Mesenchymal stem cell (in vitro differentiated cells and primary cell): ENCODE measurements at regions not wholly inside any gene's neighbourhood (a gene's known extent, or its start where the extent isn't known, plus 50 kb on each side); places are given as distances from the start of the nearest gene placed in this dataset.

ENCODE experiments used
- DNase-seq: peaks from one replicate; pipeline ENCODE4 v3.0.0-alpha.2; 2013
- H2AFZ ChIP-seq: one replicate; pipeline ENCODE4 v1.6.1; 2013; ENCODE audit warnings: low read depth, mild to moderate bottlenecking, control low read depth, inconsistent platforms, low read length, moderate library complexity
- H2AK5ac ChIP-seq: 2 replicates; pipeline ENCODE4 v1.6.1; 2013; ENCODE audit warnings: low read length, moderate library complexity, mild to moderate bottlenecking, inconsistent platforms; ENCODE audit not compliant: severe bottlenecking
- H2BK120ac ChIP-seq: one replicate; pipeline ENCODE4 v1.6.1; 2013; ENCODE audit warnings: low read depth, mild to moderate bottlenecking, inconsistent platforms, low read length, moderate library complexity
- H2BK12ac ChIP-seq, 2 experiments: one replicate each; pipeline ENCODE4 v1.6.1; 2013; ENCODE audit warnings: inconsistent platforms in 2 of 2, low read length in 2 of 2, mild to moderate bottlenecking in 2 of 2, moderate library complexity in 2 of 2, control low read depth in 1 of 2
- H2BK15ac ChIP-seq: one replicate; pipeline ENCODE4 v1.6.1; 2013; ENCODE audit warnings: mild to moderate bottlenecking, low read depth, inconsistent platforms; ENCODE audit not compliant: poor library complexity, severe bottlenecking
- H2BK5ac ChIP-seq: 2 replicates; pipeline ENCODE4 v1.6.1; 2013; ENCODE audit warnings: low read depth, mild to moderate bottlenecking, low read length, control low read depth, inconsistent platforms; ENCODE audit not compliant: poor library complexity, severe bottlenecking
- H3K14ac ChIP-seq, 2 experiments: one replicate each; pipeline ENCODE4 v1.6.1; 2013; ENCODE audit warnings: inconsistent platforms in 2 of 2, low read length in 2 of 2, control low read depth in 1 of 2, mild to moderate bottlenecking in 1 of 2, moderate library complexity in 1 of 2
- H3K18ac ChIP-seq, 2 experiments: one replicate each; pipeline ENCODE4 v1.6.1; 2013; ENCODE audit warnings: inconsistent platforms in 2 of 2, low read length in 2 of 2, control low read depth in 1 of 2, low read depth in 1 of 2, mild to moderate bottlenecking in 1 of 2
- H3K23ac ChIP-seq, 2 experiments: one replicate each; pipeline ENCODE4 v1.6.1; 2013; ENCODE audit warnings: inconsistent platforms in 2 of 2, low read length in 2 of 2, mild to moderate bottlenecking in 2 of 2, moderate library complexity in 2 of 2, control low read depth in 1 of 2
- H3K27ac ChIP-seq: 2 replicates; pipeline ENCODE4 v1.5.1; 2013; ENCODE audit warnings: mild to moderate bottlenecking, moderate library complexity, low read length, control low read depth, inconsistent platforms; ENCODE audit not compliant: poor library complexity, severe bottlenecking
- H3K27me3 ChIP-seq, 2 experiments: 2 replicates each; pipeline versions ENCODE4 v1.6.1 to v1.7.0; 2013; ENCODE audit warnings: low read length in 2 of 2, mild to moderate bottlenecking in 2 of 2, moderate library complexity in 2 of 2, control low read depth in 1 of 2, inconsistent platforms in 1 of 2; ENCODE audit not compliant: control insufficient read depth in 1 of 2, insufficient read depth in 1 of 2
- H3K36me3 ChIP-seq, 2 experiments: 2 replicates each; pipeline versions ENCODE4 v1.6.1 to v1.7.0; 2013; ENCODE audit warnings: low read length in 2 of 2, control low read depth in 1 of 2, inconsistent platforms in 1 of 2, low read depth in 1 of 2, mild to moderate bottlenecking in 1 of 2; ENCODE audit not compliant: insufficient read depth in 2 of 2, control insufficient read depth in 1 of 2
- H3K4ac ChIP-seq, 2 experiments: one replicate each; pipeline ENCODE4 v1.6.1; 2013; ENCODE audit warnings: inconsistent platforms in 2 of 2, low read length in 2 of 2, mild to moderate bottlenecking in 2 of 2, moderate library complexity in 2 of 2, control low read depth in 1 of 2, low read depth in 1 of 2
- H3K4me1 ChIP-seq: 2 replicates; pipeline ENCODE4 v1.6.1; 2013; ENCODE audit warnings: low read depth, low read length, control low read depth; ENCODE audit not compliant: control insufficient read depth, insufficient read depth
- H3K4me2 ChIP-seq: 2 replicates; pipeline ENCODE4 v1.6.1; 2013; ENCODE audit warnings: low read length, mild to moderate bottlenecking, inconsistent platforms; ENCODE audit not compliant: poor library complexity, severe bottlenecking
- H3K4me3 ChIP-seq, 2 experiments: 2 replicates each; pipeline versions ENCODE4 v1.5.1 to v1.7.0; 2013; ENCODE audit warnings: low read length in 2 of 2, mild to moderate bottlenecking in 2 of 2, control low read depth in 1 of 2, low read depth in 1 of 2; ENCODE audit not compliant: insufficient read depth in 1 of 2
- H3K79me1 ChIP-seq: replicated peaks from 2 replicates; pipeline ENCODE4 v1.6.1; 2013; ENCODE audit warnings: mild to moderate bottlenecking, control low read depth, low read length, inconsistent platforms; ENCODE audit not compliant: poor library complexity, severe bottlenecking
- H3K9ac ChIP-seq: 2 replicates; pipeline ENCODE4 v1.7.0; 2013; ENCODE audit warnings: mild to moderate bottlenecking, low read length, moderate library complexity
- H3K9me3 ChIP-seq: 2 replicates; pipeline ENCODE4 v1.7.0; 2013; ENCODE audit warnings: mild to moderate bottlenecking, low read length; ENCODE audit not compliant: control insufficient read depth
- H4K8ac ChIP-seq: one replicate; pipeline ENCODE4 v1.6.1; 2013; ENCODE audit warnings: inconsistent platforms, mild to moderate bottlenecking, low read length, moderate library complexity
- H4K91ac ChIP-seq: one replicate; pipeline ENCODE4 v1.6.1; 2013; ENCODE audit warnings: mild to moderate bottlenecking, low read length, inconsistent platforms
- WGBS: methylation state at CpG from one replicate; pipeline ENCODE4 v1.1.7; 2013; ENCODE audit warnings: mixed read lengths; 5-methylcytosine and 5-hydroxymethylcytosine counted together

DNA sequence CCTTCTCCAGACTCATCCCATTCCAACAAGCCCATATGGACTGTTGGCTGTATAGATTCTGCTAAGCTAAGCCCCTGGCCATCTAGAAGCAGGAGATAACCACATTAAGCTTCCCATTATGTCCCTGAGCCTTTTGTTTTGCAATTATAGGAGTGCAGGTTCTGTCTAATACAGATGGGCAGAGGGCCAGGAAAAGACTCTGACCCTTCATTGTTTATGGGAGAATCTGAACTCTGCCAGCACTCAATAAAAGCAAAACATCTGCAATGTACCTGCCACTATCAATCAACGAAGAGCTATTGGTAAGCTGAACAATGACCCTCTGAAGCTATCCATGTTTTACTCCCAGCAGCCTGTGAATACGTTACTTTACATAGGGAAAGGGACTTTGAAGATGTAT is 207.3 kb upstream of the CLNK start:
- H2BK15ac ChIP-seq, result no peak overlapping the region
- no peaks in the 10 kb centered on the region for H3K27me3 ChIP-seq
- H3K36me3 ChIP-seq, result no peaks in the 10 kb centered on the region
- no peak overlapping the region for H3K9ac ChIP-seq
- no peak overlapping the region for H3K4ac ChIP-seq
- H2AK5ac ChIP-seq, result no peak overlapping the region
- no peak overlapping the region for H4K91ac ChIP-seq
- no peak for DNase-seq
- no peak overlapping the region for H3K4me3 ChIP-seq
- no peak overlapping the region for H2BK120ac ChIP-seq
- H3K79me1 ChIP-seq, result no peaks in the 10 kb centered on the region
- no peak overlapping the region for H3K23ac ChIP-seq
- H3K9me3 ChIP-seq, result no peaks in the 10 kb centered on the region
- no peak overlapping the region for H3K27ac ChIP-seq
- no peak overlapping the region for H4K8ac ChIP-seq
- no peak overlapping the region for H2BK5ac ChIP-seq
- H3K4me1 ChIP-seq, result no peaks in the 10 kb centered on the region
- WGBS, result 25% methylated on average over 2 of the region's 2 CpGs
- H2AFZ ChIP-seq, result no peak overlapping the region
- no peak overlapping the region for H3K4me2 ChIP-seq
- no peak overlapping the region for H3K18ac ChIP-seq
- H2BK12ac ChIP-seq, result no peak overlapping the region
- no peak overlapping the region for H3K14ac ChIP-seq

DNA sequence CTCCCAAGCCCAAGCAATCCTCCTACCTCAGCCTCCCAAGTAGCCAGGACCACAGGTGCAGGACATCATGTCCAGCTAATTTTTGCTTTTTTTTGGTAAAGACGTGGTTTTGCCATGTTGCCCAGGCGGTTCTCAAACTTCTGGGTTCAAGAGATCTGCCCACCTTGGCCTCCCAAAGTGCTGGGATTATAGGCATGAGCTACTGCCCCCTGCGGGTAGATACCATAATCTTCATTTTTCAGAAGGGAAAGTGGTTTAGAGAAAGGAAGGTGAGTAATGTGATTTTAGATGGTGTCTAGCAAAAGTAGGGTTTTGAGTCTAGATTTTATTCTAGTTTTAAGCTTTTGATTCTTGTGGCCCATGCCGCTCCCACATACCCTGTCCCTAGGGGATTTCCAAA is 205.3 kb upstream of the CLNK start:
- Histone ChIP-seq H2AFZ (no peak overlapping the region), H4K91ac (no peak overlapping the region), H3K4me3 (no peak overlapping the region), H3K27me3 (no peaks in the 10 kb centered on the region), H3K9ac (no peak overlapping the region), H3K4ac (no peak overlapping the region), H3K4me2 (no peak overlapping the region), H2BK5ac (no peak overlapping the region), H3K9me3 (no peaks in the 10 kb centered on the region), H2BK12ac (no peak overlapping the region), H3K79me1 (no peaks in the 10 kb centered on the region), H3K23ac (no peak overlapping the region), H3K18ac (no peak overlapping the region), H2BK120ac (no peak overlapping the region), H3K36me3 (no peaks in the 10 kb centered on the region), H3K14ac (no peak overlapping the region), H3K27ac (no peak overlapping the region), H4K8ac (no peak overlapping the region), H2BK15ac (no peak overlapping the region), H3K4me1 (no peaks in the 10 kb centered on the region), H2AK5ac (no peak overlapping the region)
- DNase-seq, result no peak
- 97% methylated on average over 4 of the region's 4 CpGs for WGBS

- peaks cover 1% of the 10 kb centered on the region for H3K4me1 ChIP-seq
- H2BK12ac ChIP-seq, result no peak overlapping the region
- no peak overlapping the region for H3K4me2 ChIP-seq
- no peaks in the 10 kb centered on the region for H3K36me3 ChIP-seq
- DNase-seq, result peak; percentile 4
- 89% methylated on average over 2 of the region's 4 CpGs for WGBS
- H2AFZ ChIP-seq, result no peak overlapping the region
- H3K27ac ChIP-seq, result no peak overlapping the region
- H3K23ac ChIP-seq, result no peak overlapping the region
- no peak overlapping the region for H4K91ac ChIP-seq
- no peaks in the 10 kb centered on the region for H3K79me1 ChIP-seq
- H3K4ac ChIP-seq, result no peak overlapping the region
- no peak overlapping the region for H2BK15ac ChIP-seq
- no peak overlapping the region for H2AK5ac ChIP-seq
- H4K8ac ChIP-seq, result no peak overlapping the region
- peaks cover 3% of the 10 kb centered on the region for H3K9me3 ChIP-seq
- H3K18ac ChIP-seq, result no peak overlapping the region
- H3K14ac ChIP-seq, result no peak overlapping the region
- no peak overlapping the region for H2BK120ac ChIP-seq
- H3K9ac ChIP-seq, result no peak overlapping the region
- H2BK5ac ChIP-seq, result no peak overlapping the region
- H3K27me3 ChIP-seq, result no peaks in the 10 kb centered on the region
- H3K4me3 ChIP-seq, result no peak overlapping the region
These were observed 195.0 kb upstream of the CLNK start for GRCh38 chr4:10879411-10880110.

DNA sequence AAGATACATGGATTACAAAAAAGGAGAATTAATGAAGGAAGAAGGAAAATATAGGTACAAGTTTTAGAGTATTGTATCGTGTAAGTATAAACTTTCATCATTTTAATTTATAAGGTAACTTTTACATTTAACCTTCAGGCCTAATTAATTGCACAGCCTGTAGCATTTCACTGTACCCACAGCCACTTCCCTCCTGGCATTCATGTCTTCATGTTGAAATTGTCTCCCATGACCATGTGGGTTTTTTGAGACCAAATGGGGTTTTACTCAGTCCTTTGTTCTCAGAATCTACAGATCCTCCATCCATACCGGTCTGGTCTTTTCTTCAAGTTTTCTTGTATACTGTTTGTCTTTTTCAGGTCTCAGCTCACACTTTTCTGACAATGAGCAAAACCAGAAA is 194.3 kb upstream of the CLNK start:
- Histone ChIP-seq H3K4me3 (no peak overlapping the region), H4K8ac (no peak overlapping the region), H4K91ac (no peak overlapping the region), H3K4me2 (no peak overlapping the region), H3K27me3 (no peaks in the 10 kb centered on the region), H3K4me1 (peaks cover 1% of the 10 kb centered on the region), H3K4ac (no peak overlapping the region), H3K14ac (no peak overlapping the region), H2BK120ac (no peak overlapping the region), H3K9me3 (peaks cover 5% of the 10 kb centered on the region), H3K18ac (no peak overlapping the region), H2AK5ac (no peak overlapping the region), H2BK12ac (no peak overlapping the region), H2BK15ac (no peak overlapping the region), H3K36me3 (no peaks in the 10 kb centered on the region), H3K27ac (no peak overlapping the region), H2AFZ (no peak overlapping the region), H2BK5ac (no peak overlapping the region), H3K23ac (no peak overlapping the region), H3K79me1 (no peaks in the 10 kb centered on the region), H3K9ac (no peak overlapping the region)
- WGBS, result 100% methylated on average over 1 of the region's 2 CpGs
- no peak for DNase-seq
